MCF 10A (cell line): ENCODE measurements at regions not wholly inside any gene's neighbourhood (a gene's known extent, or its start where the extent isn't known, plus 50 kb on each side); places are given as distances from the start of the nearest gene placed in this dataset.
"Not testable (repeated sequence)": the region's sequence is repeated elsewhere in the genome, so short reads cannot be mapped to it uniquely, and the experiment has no call there.

Experiments
- BruUV-seq: library from RNA; stranded (reverse); fragments of 400-500 nt; replicated peaks from 2 replicates; lab custom pipeline; 2021; lab: Mats Ljungman, UMichigan
- CTCF ChIA-PET: fragments of 300-600 bp; sonication (Branson Sonifier 250); formaldehyde crosslinking; extraction: SDS; loops from one replicate; lab custom pipeline; 2021; ENCODE audit warnings: antibody characterized with exemption, inconsistent platforms; lab: Yijun Ruan, JAX
- POLR2A ChIA-PET: fragments of 300-600, 350-650 bp; sonication (Branson Sonifier 250); formaldehyde crosslinking; extraction: SDS; loops from one replicate; lab custom pipeline; 2020; ENCODE audit warnings: antibody characterized with exemption, inconsistent platforms; lab: Yijun Ruan, JAX
- DNase-seq: peaks from one replicate; pipeline ENCODE4 v3.0.0-alpha.2; 2018; ENCODE audit not compliant: unreplicated experiment
- H3K27ac Mint-ChIP-seq: one replicate; pipeline ENCODE4 v1.8.0; 2022; ENCODE audit warnings: mild to moderate bottlenecking, low read depth, mixed read lengths; ENCODE audit not compliant: unreplicated experiment
- H3K27me3 Mint-ChIP-seq: one replicate; pipeline ENCODE4 v1.8.0; 2022; ENCODE audit warnings: mixed read lengths; ENCODE audit not compliant: insufficient read depth, unreplicated experiment
- H3K36me3 Mint-ChIP-seq: one replicate; pipeline ENCODE4 v1.8.0; 2022; ENCODE audit warnings: mild to moderate bottlenecking, moderate library complexity, mixed read lengths; ENCODE audit not compliant: insufficient read depth, unreplicated experiment
- H3K4me1 Mint-ChIP-seq: one replicate; pipeline ENCODE4 v1.8.0; 2022; ENCODE audit warnings: mixed read lengths; ENCODE audit not compliant: insufficient read depth, unreplicated experiment
- H3K4me3 Mint-ChIP-seq: one replicate; pipeline ENCODE4 v1.8.0; 2022; ENCODE audit warnings: mild to moderate bottlenecking, moderate library complexity, mixed read lengths; ENCODE audit not compliant: unreplicated experiment
- H3K9me3 Mint-ChIP-seq: one replicate; pipeline ENCODE4 v1.8.0; 2022; ENCODE audit warnings: mixed read lengths; ENCODE audit not compliant: unreplicated experiment
- intact Hi-C: fragments of 100-400 bp; cut with micrococcal nuclease; formaldehyde crosslinking; loops from 2 replicates; pipeline ENCODE4 v1.14.1; 2022
- TF ChIP-seq, protein P1 (sequence below): fragments of 200-600 bp; IDR thresholded peaks from one replicate; pipeline ENCODE4 v1.8.0; 2022; ENCODE audit warnings: antibody characterized with exemption, mild to moderate bottlenecking; ENCODE audit not compliant: unreplicated experiment

DNA sequence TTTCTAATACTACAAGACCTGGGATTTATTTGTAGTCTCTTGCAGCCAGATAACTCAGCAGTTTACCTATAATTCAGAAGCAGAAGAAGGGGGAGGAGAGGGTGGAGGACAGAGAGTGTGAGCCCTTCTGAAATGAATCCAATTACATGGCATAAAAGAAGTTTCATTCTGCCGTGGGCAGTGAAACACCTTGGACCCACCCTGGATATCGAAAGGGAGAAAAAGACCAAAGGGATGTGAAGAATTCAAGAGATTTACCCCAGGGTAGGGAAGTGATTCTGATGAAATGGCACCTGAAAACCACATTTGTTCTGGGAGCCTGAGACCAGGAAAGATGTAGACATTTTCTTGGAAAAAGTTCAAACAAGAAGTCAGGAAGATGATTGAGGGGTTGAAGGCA lies 140.9 kb downstream of the NDFIP2 start:
- Mint-ChIP-seq H3K4me3 (no peak overlapping the region), H3K9me3 (peaks cover 13% of the 10 kb centered on the region), H3K4me1 (peaks cover 34% of the 10 kb centered on the region), H3K27ac (peak overlapping the region; percentile 80), H3K27me3 (no peaks in the 10 kb centered on the region), H3K36me3 (no peaks in the 10 kb centered on the region)
- intact Hi-C loops = loop anchor here (10.0 kb wide), 1 partner anchor 57 kb away; no protein-coding TSS in a partner anchor
- POLR2A ChIA-PET = no interaction called here
- peak; percentile 90 for DNase-seq
- BruUV-seq = no TSS peak
- TF ChIP-seq, protein P1, sequence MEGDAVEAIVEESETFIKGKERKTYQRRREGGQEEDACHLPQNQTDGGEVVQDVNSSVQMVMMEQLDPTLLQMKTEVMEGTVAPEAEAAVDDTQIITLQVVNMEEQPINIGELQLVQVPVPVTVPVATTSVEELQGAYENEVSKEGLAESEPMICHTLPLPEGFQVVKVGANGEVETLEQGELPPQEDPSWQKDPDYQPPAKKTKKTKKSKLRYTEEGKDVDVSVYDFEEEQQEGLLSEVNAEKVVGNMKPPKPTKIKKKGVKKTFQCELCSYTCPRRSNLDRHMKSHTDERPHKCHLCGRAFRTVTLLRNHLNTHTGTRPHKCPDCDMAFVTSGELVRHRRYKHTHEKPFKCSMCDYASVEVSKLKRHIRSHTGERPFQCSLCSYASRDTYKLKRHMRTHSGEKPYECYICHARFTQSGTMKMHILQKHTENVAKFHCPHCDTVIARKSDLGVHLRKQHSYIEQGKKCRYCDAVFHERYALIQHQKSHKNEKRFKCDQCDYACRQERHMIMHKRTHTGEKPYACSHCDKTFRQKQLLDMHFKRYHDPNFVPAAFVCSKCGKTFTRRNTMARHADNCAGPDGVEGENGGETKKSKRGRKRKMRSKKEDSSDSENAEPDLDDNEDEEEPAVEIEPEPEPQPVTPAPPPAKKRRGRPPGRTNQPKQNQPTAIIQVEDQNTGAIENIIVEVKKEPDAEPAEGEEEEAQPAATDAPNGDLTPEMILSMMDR = no peak
- CTCF ChIA-PET = interaction anchor here (1.6 to 1.8 kb wide), 2 partner anchors 9 to 73 kb away, joined by 4 to 12 read pairs; no protein-coding TSS in a partner anchor

DNA sequence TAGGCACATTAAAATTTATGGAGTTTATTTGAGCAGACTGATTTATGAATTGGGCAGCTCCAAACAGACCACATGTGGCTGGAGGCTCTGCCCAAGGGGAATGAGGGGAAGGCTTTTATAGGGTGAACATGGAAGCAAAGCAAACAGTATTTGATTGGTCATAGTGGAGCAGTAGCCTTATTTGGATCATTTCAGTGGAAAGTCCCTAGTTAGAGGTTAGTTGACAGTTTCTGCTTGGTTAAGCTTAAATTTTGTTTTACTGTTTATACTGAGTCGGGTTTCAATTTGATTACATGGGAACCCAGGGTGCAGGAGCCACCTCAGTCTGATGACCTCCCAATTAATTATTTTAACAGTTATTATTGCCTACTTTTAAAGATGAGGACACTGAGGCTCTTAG lies 140.5 kb downstream of the NDFIP2 start:
- DNase-seq = no peak
- peak overlapping the region; percentile 80 for H3K27ac Mint-ChIP-seq
- peaks cover 29% of the 10 kb centered on the region for H3K4me1 Mint-ChIP-seq
- POLR2A ChIA-PET = interaction anchor here (0.8 to 0.9 kb wide), 2 partner anchors 16 to 718 kb away, joined by 3 to 4 read pairs; no protein-coding TSS in a partner anchor
- intact Hi-C loops = loop anchor here (10.0 kb wide), 1 partner anchor 57 kb away; no protein-coding TSS in a partner anchor
- no peak overlapping the region for H3K4me3 Mint-ChIP-seq
- no peaks in the 10 kb centered on the region for H3K36me3 Mint-ChIP-seq
- H3K9me3 Mint-ChIP-seq = peaks cover 13% of the 10 kb centered on the region
- TF ChIP-seq, protein P1 = no peak
- H3K27me3 Mint-ChIP-seq = no peaks in the 10 kb centered on the region
- BruUV-seq = no TSS peak
- CTCF ChIA-PET = no interaction called here

DNA sequence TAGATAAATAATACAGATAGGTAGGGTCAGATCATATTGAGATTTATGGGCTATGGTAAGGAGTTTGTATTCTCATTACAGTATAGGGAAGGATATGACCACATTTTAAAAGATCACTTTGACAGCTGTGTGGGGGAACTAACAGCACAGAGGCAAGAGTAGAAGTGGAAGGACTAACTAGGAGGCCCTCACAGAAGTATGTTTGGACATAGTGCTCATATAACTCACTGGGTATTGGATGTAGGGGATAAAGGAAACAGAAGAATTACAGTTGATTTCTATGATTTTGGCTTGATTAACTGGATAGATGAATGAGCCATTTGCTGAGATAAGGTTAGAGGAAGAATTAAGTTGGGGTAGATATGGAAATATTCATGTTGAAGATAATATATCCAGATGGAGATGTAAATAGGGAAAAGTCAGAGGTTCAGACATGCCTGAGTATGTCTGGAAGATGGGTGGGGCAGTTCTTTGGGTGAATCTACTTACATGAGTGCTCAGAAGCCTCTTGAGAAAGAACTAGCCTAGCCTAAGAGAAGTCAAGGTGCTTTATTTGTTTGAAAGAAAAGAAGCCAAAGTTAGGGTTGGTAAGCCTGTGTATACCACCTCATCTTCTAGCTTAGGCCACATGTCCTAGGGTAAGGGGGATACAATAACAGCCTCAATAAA lies 133.4 kb downstream of the NDFIP2 start:
- CTCF ChIA-PET = interaction anchor here (0.6 to 1.1 kb wide), 5 partner anchors 9 to 195 kb away, joined by 3 to 5 read pairs (median 3); no protein-coding TSS in a partner anchor
- no peak for DNase-seq
- Mint-ChIP-seq H3K27ac (peak overlapping the region; percentile 24), H3K4me1 (peaks cover 8% of the 10 kb centered on the region), H3K27me3 (no peaks in the 10 kb centered on the region), H3K36me3 (no peaks in the 10 kb centered on the region), H3K4me3 (no peak overlapping the region), H3K9me3 (peaks cover 12% of the 10 kb centered on the region)
- TF ChIP-seq, protein P1 = no peak
- POLR2A ChIA-PET = interaction anchor here (0.5 to 1.9 kb wide), 4 partner anchors 9 to 57 kb away, joined by 3 to 7 read pairs (median 4); no protein-coding TSS in a partner anchor
- BruUV-seq = no TSS peak
- intact Hi-C loops = no loop called here

DNA sequence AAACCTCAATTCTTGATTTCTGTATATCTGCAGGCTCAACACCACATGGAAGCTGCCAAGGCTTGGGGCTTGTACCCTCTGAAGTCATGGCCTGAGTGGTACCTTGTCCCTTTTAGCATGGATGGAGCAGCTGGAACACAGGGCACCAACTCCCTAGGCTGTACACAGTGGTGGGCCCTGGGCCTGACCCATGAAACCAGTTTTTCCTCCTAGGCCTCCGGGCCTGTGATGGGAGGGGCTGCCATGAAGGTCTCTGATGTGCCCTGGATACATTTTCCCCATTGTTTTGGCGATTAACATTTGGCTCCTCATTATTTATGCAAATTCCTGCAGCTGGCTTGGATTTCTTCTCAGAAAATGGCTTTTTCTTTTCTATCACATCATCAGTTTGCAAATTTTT lies 131.6 kb downstream of the NDFIP2 start:
- CTCF ChIA-PET = interaction anchor here (0.7 to 0.8 kb wide), 2 partner anchors 11 to 16 kb away, joined by 3 to 4 read pairs; no protein-coding TSS in a partner anchor
- Mint-ChIP-seq H3K27me3 (no peaks in the 10 kb centered on the region), H3K9me3 (peaks cover 14% of the 10 kb centered on the region), H3K27ac (no peak overlapping the region), H3K4me1 (peaks cover 8% of the 10 kb centered on the region), H3K4me3 (no peak overlapping the region), H3K36me3 (no peaks in the 10 kb centered on the region)
- intact Hi-C loops = no loop called here
- BruUV-seq = no TSS peak
- POLR2A ChIA-PET = no interaction called here
- TF ChIP-seq, protein P1 = no peak
- no peak for DNase-seq

DNA sequence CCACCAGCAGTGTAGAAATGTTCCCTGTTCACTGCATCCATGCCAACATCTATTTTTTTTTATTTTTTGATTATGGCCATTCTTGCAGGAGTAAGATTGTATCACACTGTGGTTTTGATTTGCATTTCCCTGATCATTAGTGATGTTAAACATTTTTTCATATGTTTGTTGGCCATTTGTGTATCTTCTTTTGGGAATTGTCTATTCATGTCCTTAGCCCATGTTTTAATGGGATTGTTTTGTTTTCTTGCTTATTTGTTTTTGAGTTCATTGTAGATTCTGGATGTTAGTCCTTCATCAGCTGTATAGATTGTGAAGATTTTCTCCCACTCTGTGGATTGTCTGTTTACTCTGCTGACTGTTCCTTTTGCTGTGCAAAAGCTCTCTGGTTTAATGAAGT lies 126.9 kb downstream of the NDFIP2 start:
- CTCF ChIA-PET = interaction anchor here (0.8 kb wide), 1 partner anchor 62 kb away, joined by 3 read pairs; no protein-coding TSS in a partner anchor
- H3K9me3 Mint-ChIP-seq, intact Hi-C loops, H3K27ac Mint-ChIP-seq, H3K4me3 Mint-ChIP-seq, POLR2A ChIA-PET, BruUV-seq, DNase-seq, H3K27me3 Mint-ChIP-seq, H3K36me3 Mint-ChIP-seq: not testable (repeated sequence)
- peaks cover 16% of the 10 kb centered on the region for H3K4me1 Mint-ChIP-seq
